Panc1 (cell line): ENCODE measurements at regions not wholly inside any gene's neighbourhood (a gene's known extent, or its start where the extent isn't known, plus 50 kb on each side); places are given as distances from the start of the nearest gene placed in this dataset.

Experiments
- ATAC-seq: fragments of 200-7000 bp; cut with Tn5 transposase; 2 replicates; pipeline ENCODE4 v1.9.1; 2020; ENCODE audit warnings: mild to moderate bottlenecking, moderate library complexity
- BruUV-seq: library from RNA; stranded (reverse); fragments of 400-500 nt; replicated peaks from 2 replicates; lab custom pipeline; 2021; lab: Mats Ljungman, UMichigan
- CTCF ChIA-PET: fragments of 300-600 bp; sonication (Branson Sonifier 250); formaldehyde crosslinking; loops from one replicate; lab custom pipeline; 2022; ENCODE audit warnings: antibody characterized with exemption; lab: Charles Lee
- POLR2A ChIA-PET: fragments of 300-600 bp; sonication (Branson Sonifier 250); formaldehyde crosslinking; loops from one replicate; lab custom pipeline; 2022; ENCODE audit warnings: antibody characterized with exemption; lab: Charles Lee
- DNase-seq: peaks from one replicate; pipeline ENCODE4 v3.0.0-alpha.2; 2010; ENCODE audit warnings: low read depth, low spot score
- H3K27ac ChIP-seq: 2 replicates; pipeline ENCODE4 v1.5.1; 2011; ENCODE audit warnings: mild to moderate bottlenecking, low read length, inconsistent platforms
- H3K27me3 ChIP-seq: fragments of 200-500 bp; sonication (Bioruptor generic); 2 replicates; pipeline ENCODE4 v1.6.0; 2014; ENCODE audit warnings: low read length, inconsistent platforms; ENCODE audit not compliant: control insufficient read depth, insufficient read depth
- H3K36me3 ChIP-seq: fragments of 200-500 bp; sonication (Bioruptor generic); 2 replicates; pipeline ENCODE4 v1.5.1; 2014; ENCODE audit warnings: inconsistent platforms, mild to moderate bottlenecking, low read length, moderate library complexity; ENCODE audit not compliant: control insufficient read depth, insufficient read depth
- H3K4me1 ChIP-seq: 2 replicates; pipeline ENCODE4 v1.5.1; 2011; ENCODE audit warnings: inconsistent platforms, mild to moderate bottlenecking, low read length, moderate library complexity; ENCODE audit not compliant: control insufficient read depth, insufficient read depth
- H3K4me3 ChIP-seq, 2 experiments: 2 replicates each; pipeline ENCODE4 v1.5.1; 2011 to 2012; ENCODE audit warnings: low read depth in 2 of 2, low read length in 2 of 2, mild to moderate bottlenecking in 2 of 2, inconsistent platforms in 1 of 2, moderate library complexity in 1 of 2
- H3K9me3 ChIP-seq: fragments of 200-500 bp; sonication (Bioruptor generic); 2 replicates; pipeline ENCODE4 v1.5.1; 2014; ENCODE audit warnings: low read depth, mild to moderate bottlenecking, inconsistent platforms, low read length, moderate library complexity; ENCODE audit not compliant: control insufficient read depth, insufficient read depth
- POLR2AphosphoS5 ChIP-seq: IDR thresholded peaks from 2 replicates; pipeline ENCODE4 v1.6.1; 2012; ENCODE audit warnings: mild to moderate bottlenecking, low read depth, low read length, moderate library complexity
- SIN3A ChIP-seq: IDR thresholded peaks from 2 replicates; pipeline ENCODE4 v1.6.1; 2012; ENCODE audit warnings: low read depth, mild to moderate bottlenecking, low read length, moderate library complexity, borderline replicate concordance; ENCODE audit not compliant: insufficient read depth
- TCF7L2 ChIP-seq: IDR thresholded peaks from 2 replicates; pipeline ENCODE4 v1.6.1; 2011; ENCODE audit warnings: mild to moderate bottlenecking, low read depth, low read length, inconsistent platforms
- in situ Hi-C: cut with HindIII; loops from 2 replicates; pipeline ENCODE4 v1.10.0; 2016; ENCODE audit warnings: low sequenced_read_pairs, low pct_unique_long_range_greater_than_20kb
- intact Hi-C: fragments of 100-400 bp; cut with micrococcal nuclease; formaldehyde crosslinking; loops from one replicate; pipeline ENCODE4 v1.10.0; 2022; ENCODE audit not compliant: unreplicated experiment
- TF ChIP-seq, protein P1 (sequence below): fragments of 450-650 bp; IDR thresholded peaks from 2 replicates; pipeline ENCODE4 v1.5.1; 2017; ENCODE audit warnings: mild to moderate bottlenecking
- TF ChIP-seq, protein P2 (sequence below), 2 experiments: IDR thresholded peaks; 2 replicates each; pipeline ENCODE4 v1.6.1; 2011 to 2012; ENCODE audit warnings: low read depth in 2 of 2, control low read depth in 1 of 2, low read length in 1 of 2, mild to moderate bottlenecking in 1 of 2, moderate library complexity in 1 of 2; ENCODE audit not compliant: insufficient read depth in 1 of 2

DNA sequence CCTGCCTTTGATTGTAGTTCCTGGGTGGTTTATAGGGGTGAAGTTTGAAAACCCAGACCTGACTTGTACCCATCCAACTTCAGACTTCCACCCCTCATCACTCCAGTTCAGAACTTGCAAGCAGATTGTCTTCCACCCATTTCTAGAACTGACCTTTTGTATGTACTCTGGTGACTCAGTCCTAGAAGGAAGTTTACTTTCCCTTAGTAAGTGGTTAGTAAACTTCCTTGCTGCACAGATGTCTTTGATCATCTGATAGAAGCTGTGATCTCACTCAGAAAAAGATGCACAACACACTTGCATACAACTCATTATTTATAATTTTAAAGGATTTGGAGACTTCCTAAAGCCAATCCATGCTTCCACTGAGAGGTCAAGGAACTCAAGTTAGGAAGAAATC is 368.0 kb downstream of the MFSD1 start:
- intact Hi-C loops (no loop called here), in situ Hi-C loops (no loop called here)
- BruUV-seq: no TSS peak
- peak; percentile 42; the same call in 1 of the 2 replicates for TF ChIP-seq TCF7L2
- TF ChIP-seq, protein P1, sequence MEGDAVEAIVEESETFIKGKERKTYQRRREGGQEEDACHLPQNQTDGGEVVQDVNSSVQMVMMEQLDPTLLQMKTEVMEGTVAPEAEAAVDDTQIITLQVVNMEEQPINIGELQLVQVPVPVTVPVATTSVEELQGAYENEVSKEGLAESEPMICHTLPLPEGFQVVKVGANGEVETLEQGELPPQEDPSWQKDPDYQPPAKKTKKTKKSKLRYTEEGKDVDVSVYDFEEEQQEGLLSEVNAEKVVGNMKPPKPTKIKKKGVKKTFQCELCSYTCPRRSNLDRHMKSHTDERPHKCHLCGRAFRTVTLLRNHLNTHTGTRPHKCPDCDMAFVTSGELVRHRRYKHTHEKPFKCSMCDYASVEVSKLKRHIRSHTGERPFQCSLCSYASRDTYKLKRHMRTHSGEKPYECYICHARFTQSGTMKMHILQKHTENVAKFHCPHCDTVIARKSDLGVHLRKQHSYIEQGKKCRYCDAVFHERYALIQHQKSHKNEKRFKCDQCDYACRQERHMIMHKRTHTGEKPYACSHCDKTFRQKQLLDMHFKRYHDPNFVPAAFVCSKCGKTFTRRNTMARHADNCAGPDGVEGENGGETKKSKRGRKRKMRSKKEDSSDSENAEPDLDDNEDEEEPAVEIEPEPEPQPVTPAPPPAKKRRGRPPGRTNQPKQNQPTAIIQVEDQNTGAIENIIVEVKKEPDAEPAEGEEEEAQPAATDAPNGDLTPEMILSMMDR: no peak
- no peak overlapping the region for H3K27ac ChIP-seq
- DNase-seq (peak; percentile 72), ATAC-seq (peak; percentile 88)
- H3K4me3 ChIP-seq: no peak overlapping the region
- no peaks in the 10 kb centered on the region for H3K27me3 ChIP-seq
- no peaks in the 10 kb centered on the region for H3K36me3 ChIP-seq
- ChIA-PET POLR2A (no interaction called here), CTCF (no interaction called here)
- H3K4me1 ChIP-seq: no peaks in the 10 kb centered on the region
- no peaks in the 10 kb centered on the region; the same call in 1 of the 2 replicates for H3K9me3 ChIP-seq

DNA sequence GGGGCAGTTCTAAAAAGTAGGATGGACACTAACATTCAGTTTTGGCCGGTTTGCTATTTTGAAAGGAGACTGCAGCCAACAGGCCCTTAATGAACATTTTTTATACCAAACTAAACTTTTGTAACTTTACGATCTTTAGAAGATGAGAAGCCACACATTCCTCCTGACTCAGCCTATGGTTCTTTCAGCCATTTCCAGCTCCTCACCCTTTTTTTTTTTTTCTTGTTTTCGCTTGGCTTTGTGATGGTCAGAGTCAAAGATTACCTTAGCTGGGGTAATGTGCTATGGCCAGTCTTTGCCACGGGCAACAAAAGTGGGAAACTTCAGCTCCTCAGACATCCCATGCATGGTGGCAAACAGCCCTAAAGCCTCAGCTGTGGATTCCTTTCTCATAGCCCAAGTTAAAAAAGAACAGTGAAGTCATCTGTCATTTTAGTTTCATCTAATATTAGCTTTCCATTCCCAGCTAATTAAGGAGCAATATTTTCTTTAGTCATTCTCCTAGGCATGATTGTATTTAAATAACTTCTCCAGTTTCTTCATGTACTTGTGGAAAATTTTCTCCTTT is 368.7 kb downstream of the MFSD1 start:
- BruUV-seq: no TSS peak
- no peaks in the 10 kb centered on the region for H3K27me3 ChIP-seq
- no peaks in the 10 kb centered on the region for H3K36me3 ChIP-seq
- ChIA-PET CTCF (no interaction called here), POLR2A (no interaction called here)
- intact Hi-C loops (no loop called here), in situ Hi-C loops (no loop called here)
- TF ChIP-seq, protein P1: no peak
- no peak for TF ChIP-seq SIN3A
- no peak for TF ChIP-seq TCF7L2
- TF ChIP-seq, protein P2, sequence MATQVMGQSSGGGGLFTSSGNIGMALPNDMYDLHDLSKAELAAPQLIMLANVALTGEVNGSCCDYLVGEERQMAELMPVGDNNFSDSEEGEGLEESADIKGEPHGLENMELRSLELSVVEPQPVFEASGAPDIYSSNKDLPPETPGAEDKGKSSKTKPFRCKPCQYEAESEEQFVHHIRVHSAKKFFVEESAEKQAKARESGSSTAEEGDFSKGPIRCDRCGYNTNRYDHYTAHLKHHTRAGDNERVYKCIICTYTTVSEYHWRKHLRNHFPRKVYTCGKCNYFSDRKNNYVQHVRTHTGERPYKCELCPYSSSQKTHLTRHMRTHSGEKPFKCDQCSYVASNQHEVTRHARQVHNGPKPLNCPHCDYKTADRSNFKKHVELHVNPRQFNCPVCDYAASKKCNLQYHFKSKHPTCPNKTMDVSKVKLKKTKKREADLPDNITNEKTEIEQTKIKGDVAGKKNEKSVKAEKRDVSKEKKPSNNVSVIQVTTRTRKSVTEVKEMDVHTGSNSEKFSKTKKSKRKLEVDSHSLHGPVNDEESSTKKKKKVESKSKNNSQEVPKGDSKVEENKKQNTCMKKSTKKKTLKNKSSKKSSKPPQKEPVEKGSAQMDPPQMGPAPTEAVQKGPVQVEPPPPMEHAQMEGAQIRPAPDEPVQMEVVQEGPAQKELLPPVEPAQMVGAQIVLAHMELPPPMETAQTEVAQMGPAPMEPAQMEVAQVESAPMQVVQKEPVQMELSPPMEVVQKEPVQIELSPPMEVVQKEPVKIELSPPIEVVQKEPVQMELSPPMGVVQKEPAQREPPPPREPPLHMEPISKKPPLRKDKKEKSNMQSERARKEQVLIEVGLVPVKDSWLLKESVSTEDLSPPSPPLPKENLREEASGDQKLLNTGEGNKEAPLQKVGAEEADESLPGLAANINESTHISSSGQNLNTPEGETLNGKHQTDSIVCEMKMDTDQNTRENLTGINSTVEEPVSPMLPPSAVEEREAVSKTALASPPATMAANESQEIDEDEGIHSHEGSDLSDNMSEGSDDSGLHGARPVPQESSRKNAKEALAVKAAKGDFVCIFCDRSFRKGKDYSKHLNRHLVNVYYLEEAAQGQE (IDR thresholded peaks at IDR 0.05; ENCODE audit: insufficient read depth in 1 of 2, low read depth in 2 of 2, low read length in 1 of 2): no peak
- TF ChIP-seq POLR2AphosphoS5: no peak
- no peaks in the 10 kb centered on the region; the same call in 1 of the 2 replicates for H3K9me3 ChIP-seq
- H3K4me3 ChIP-seq: no peak overlapping the region
- H3K4me1 ChIP-seq: no peaks in the 10 kb centered on the region
- DNase-seq (no peak), ATAC-seq (peak; percentile 10; the same call in 1 of the 2 replicates)
- H3K27ac ChIP-seq: no peak overlapping the region
